ENCODE measurements at regions not wholly inside any gene's neighbourhood (a gene's known extent, or its start where the extent isn't known, plus 50 kb on each side); places are given as distances from the start of the nearest gene placed in this dataset.

DNA sequence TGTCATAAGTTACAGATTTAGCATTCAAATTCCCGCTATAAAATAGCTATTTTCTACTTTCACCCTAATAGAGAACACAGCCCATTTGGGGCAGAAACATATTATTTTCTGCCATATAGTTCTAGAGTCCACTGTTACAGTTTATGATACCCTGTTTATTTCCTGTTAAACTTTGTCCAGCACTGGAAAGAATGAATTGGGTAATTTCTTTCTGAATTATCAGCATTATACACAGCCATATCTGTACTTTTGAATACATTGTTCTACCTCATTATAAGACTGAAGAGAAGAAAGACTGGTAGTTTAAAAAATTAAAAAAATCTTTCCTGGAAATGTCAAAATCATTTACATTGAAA is 332.1 kb downstream of the DIRAS2 start:
- no peak for TF ChIP-seq EZH2 (IDR thresholded peaks at IDR 0.05; ENCODE audit: borderline replicate concordance, low read length)
- TF ChIP-seq, protein P1, sequence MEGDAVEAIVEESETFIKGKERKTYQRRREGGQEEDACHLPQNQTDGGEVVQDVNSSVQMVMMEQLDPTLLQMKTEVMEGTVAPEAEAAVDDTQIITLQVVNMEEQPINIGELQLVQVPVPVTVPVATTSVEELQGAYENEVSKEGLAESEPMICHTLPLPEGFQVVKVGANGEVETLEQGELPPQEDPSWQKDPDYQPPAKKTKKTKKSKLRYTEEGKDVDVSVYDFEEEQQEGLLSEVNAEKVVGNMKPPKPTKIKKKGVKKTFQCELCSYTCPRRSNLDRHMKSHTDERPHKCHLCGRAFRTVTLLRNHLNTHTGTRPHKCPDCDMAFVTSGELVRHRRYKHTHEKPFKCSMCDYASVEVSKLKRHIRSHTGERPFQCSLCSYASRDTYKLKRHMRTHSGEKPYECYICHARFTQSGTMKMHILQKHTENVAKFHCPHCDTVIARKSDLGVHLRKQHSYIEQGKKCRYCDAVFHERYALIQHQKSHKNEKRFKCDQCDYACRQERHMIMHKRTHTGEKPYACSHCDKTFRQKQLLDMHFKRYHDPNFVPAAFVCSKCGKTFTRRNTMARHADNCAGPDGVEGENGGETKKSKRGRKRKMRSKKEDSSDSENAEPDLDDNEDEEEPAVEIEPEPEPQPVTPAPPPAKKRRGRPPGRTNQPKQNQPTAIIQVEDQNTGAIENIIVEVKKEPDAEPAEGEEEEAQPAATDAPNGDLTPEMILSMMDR (conservative IDR thresholded peaks at IDR 0.05 in 1 of 2, IDR thresholded peaks at IDR 0.05 in 1 of 2; ENCODE audit: extremely low read depth in 1 of 2, insufficient read depth in 1 of 2, low read depth in 1 of 2, low read length in 2 of 2) = no peak

Data from mammary epithelial cell (primary cell).